Ramos (cell line): ENCODE measurements at regions not wholly inside any gene's neighbourhood (a gene's known extent, or its start where the extent isn't known, plus 50 kb on each side); places are given as distances from the start of the nearest gene placed in this dataset.

Source experiments
- in situ Hi-C: fragments of 300-500 bp; cut with MboI; formaldehyde crosslinking; loops from one replicate; pipeline ENCODE4 v1.14.3; 2022; ENCODE audit warnings: low sequenced_read_pairs; ENCODE audit not compliant: unreplicated experiment

DNA sequence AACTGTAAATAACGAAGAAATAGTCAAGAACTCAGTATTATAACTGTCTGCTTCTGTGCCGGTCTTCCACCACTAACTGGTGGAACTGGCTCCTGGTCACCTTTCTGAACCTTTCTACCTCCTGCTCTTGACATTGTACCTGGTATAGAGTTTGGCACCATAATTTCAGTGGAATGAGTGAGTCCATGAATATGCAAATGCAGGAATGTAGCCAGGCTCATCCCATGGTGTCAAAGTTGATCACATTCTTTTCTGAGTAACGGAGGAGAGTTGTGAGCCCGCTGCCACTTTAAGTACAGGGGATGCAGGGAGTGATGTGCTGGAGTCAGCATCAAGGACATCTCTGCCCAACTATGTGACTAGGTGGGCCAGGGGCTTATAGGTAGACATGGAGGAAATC lies 207.9 kb upstream of the HS3ST1 start:
- in situ Hi-C loops, result no loop called here

DNA sequence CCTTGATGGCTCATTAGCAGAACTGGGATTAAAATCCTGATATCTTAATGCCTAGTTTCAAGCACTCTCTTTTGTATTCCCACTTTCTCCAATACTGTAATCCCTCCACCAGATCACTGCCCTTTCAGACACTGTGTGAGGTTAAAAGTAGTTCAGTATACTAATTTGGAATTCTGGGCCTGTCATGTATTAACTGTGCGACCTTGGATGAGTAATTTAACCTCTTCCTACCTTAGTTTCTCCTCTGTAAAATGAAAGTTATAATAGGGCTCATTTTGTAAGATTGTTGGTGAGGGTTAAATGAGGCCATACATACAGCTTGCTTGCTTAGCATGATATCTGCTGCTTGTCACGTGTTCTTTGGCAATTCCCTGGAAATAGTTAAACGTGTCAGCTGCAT lies 207.3 kb upstream of the HS3ST1 start:
- in situ Hi-C loops, result no loop called here

DNA sequence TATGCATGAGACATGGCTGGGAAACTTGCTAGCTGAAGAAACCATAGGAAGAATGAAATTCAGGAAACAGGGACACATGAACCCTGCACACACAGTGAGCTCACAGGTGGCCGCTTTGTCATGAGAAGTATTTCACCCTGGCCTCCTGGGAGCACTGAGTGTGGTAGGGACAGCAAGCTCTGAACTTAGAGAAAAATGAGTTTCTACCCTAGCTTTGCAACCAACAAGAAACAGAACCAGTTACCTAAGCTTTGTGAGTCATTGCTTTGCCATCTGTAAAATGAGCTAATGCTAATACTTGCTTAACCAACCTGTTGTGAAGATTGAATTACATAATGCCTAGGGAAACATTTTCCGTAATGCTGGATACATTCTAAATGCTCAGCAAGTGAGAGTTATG lies 206.6 kb upstream of the HS3ST1 start:
- in situ Hi-C loops, result no loop called here

- in situ Hi-C loops, result no loop called here
These were observed 205.6 kb upstream of the HS3ST1 start for GRCh38 chr4:11634283-11634682.

DNA sequence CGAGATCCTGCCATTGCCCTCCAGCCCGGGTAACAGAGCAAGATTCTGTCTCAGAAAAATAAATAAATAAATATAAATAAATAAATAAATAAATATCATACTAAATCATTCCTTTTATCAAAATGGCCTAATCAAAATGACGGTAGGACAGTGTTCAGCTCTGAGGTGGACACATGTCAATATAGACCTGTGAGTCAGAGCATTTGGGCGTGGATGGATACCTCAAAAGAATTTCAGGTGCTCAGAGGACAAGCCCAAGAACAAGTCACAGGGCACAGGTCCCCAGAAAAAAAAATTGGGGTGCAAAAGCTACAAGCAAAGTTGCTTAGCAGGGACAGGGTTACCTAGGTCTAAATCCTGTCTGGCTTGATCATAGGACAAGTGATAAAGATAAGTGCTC lies 204.7 kb upstream of the HS3ST1 start:
- in situ Hi-C loops, result no loop called here

DNA sequence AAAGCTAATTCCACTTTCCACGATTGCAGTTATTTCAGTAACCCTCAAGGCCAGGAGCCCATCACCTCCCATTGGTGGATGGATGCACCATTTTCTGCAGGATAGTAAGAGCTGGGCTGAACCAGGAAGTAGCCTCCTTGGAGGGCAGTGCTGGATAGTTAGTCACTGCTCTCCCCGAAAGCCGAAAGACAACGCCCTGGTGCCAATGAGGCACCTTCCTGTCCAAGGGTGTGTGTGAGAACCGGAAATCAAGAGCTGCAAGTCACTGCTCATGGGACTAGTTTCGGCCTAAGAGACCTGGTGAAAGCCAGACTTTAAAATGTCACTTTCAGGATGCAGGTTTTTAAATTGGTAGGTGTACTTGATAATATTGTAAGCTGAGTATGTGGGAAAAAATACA lies 203.8 kb upstream of the HS3ST1 start:
- in situ Hi-C loops, result no loop called here

GRCh38 chr4:11632025-11632424 lies 203.3 kb upstream of the HS3ST1 start:
- in situ Hi-C loops, result no loop called here

GRCh38 chr4:11631416-11631815 lies 202.7 kb upstream of the HS3ST1 start:
- in situ Hi-C loops, result no loop called here

- in situ Hi-C loops, result no loop called here
These were observed 199.5 kb upstream of the HS3ST1 start for GRCh38 chr4:11628093-11628725.

DNA sequence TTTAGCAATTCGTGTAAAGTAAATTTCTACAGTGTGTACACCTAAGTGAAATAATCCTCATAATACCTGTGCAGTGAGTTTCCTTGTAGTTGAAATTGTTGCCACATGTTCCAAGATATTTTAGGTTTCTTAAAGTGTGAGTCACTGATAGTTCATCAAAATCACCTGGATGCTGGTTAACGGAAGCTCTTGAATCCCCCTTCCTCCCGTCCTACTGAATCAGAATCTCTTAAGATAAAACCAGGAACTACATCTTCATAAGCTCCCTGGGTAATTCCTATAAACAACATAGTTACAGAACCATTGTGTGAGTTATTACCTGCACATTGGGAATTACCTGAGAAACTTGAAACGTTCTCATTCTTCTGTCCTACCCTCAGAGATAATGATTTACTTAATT lies 197.4 kb upstream of the HS3ST1 start:
- in situ Hi-C loops, result no loop called here

DNA sequence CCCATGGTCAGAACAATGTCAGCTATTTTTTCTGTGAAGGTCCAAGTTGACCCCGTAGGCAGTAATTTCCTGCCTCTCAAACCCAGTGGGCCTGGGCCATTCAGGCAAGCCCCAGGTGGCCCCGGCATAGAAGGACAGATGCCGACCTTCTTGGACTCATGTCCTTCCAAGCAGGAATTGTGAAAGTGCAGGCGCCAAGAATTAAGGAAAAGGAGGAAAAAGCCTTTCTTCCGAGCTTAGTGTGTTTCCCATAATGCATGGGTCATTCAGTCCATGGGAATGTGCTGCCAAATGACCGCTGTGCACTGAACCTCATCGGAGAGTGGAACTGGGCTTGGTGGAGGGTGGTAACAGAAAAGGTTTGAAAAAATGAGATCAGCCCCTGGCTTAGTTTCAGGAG lies 196.5 kb upstream of the HS3ST1 start:
- in situ Hi-C loops, result no loop called here

DNA sequence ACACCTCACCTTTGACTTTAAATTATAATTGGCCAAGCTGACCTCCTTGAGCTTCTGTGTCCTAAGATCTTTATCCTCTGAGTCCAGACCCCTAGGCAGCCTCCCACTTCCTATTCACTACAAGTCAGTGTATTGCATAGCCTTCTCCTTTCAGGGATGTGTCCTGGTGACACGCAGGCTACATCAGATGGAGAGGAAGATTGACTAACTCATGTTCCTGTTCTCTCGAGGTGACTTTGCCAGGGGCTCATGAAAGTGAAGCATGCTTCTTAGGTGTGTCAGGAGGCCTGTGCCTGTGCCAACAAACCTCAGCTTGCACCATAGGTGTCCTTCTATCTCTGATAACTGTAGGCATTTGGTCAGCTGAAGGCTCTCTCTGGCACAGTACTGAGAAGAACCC lies 195.7 kb upstream of the HS3ST1 start:
- in situ Hi-C loops, result no loop called here

- in situ Hi-C loops, result no loop called here
These were observed 195.0 kb upstream of the HS3ST1 start for GRCh38 chr4:11623726-11624037.

GRCh38 chr4:11622961-11623725 lies 194.4 kb upstream of the HS3ST1 start:
- in situ Hi-C loops, result no loop called here

GRCh38 chr4:11620861-11621260 lies 192.2 kb upstream of the HS3ST1 start:
- in situ Hi-C loops, result no loop called here

- in situ Hi-C loops, result no loop called here
These were observed 190.1 kb upstream of the HS3ST1 start for GRCh38 chr4:11618666-11619282.

DNA sequence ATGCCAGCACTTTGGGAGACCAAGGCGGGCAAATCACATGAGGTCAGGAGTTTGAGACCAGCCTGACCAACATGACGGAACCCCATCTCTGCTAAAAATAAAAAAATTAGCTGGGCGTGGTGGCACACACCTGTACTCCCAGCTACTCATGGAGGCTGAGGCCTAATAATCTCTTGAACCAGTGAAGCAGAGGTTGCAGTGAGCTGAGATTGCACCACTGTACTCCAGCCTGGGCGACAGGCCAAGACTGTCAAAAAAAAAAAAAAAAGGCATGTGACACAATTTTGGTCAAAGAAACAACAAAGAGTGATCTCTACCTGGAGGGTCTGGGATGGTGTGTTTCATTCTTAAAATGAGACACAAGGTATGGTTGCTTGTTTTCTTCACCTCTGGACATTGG lies 188.2 kb upstream of the HS3ST1 start:
- in situ Hi-C loops, result no loop called here

DNA sequence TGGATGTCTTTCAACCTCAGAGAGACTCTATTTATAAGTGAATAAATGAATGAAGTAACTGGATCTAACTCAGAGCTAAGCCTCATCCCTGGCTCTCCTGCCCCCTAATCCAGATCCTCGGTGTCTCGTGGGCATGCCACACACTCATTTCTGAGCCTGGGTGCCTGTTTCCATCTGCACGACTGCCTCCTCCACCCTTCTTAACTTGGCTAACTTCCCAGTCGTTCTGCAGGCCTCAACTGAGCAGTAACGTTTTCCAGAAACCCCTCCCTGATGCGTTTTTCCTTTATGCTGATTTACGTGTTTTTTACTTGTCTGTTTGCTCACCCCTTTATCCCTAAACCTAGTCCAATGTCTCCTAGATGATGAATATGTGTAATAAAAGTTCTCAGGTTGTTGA lies 186.9 kb upstream of the HS3ST1 start:
- in situ Hi-C loops, result no loop called here

GRCh38 chr4:11614426-11614825 lies 185.7 kb upstream of the HS3ST1 start:
- in situ Hi-C loops, result no loop called here

DNA sequence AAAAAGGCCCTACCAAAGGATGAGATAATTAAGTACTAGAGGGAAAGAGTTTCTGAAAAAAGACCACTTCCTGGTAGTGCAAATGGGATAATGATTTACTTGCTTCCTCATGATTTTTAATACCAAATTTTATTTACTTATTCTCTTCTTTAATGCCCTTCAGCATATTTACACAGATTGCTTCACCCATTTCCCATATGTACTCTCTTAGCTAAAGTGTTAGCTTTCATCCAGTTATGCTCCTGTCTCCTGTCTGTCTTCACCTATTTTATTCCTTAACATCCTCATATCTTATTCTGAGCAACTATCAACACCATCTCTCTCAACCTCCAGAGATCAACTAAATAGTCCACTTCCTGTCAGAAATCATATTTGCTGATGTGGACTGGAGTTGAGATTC lies 183.2 kb upstream of the HS3ST1 start:
- in situ Hi-C loops, result no loop called here

GRCh38 chr4:11609751-11610150 lies 181.1 kb upstream of the HS3ST1 start:
- in situ Hi-C loops, result no loop called here

- in situ Hi-C loops, result no loop called here
These were observed 180.3 kb upstream of the HS3ST1 start for GRCh38 chr4:11608992-11609391.
